Ishikawa (cell line): ENCODE measurements at regions not wholly inside any gene's neighbourhood (a gene's known extent, or its start where the extent isn't known, plus 50 kb on each side); places are given as distances from the start of the nearest gene placed in this dataset.

Experiments used
- CEBPB ChIP-seq: IDR thresholded peaks from 2 replicates; pipeline ENCODE4 v1.6.1; 2012
- CREB1 ChIP-seq: IDR thresholded peaks from 2 replicates; pipeline ENCODE4 v1.6.1; 2012; ENCODE audit warnings: low read depth
- EGR1 ChIP-seq: IDR thresholded peaks from 2 replicates; pipeline ENCODE4 v1.6.1; 2012
- EP300 ChIP-seq: IDR thresholded peaks from 2 replicates; pipeline ENCODE4 v1.6.1; 2012; ENCODE audit warnings: borderline replicate concordance
- FOXM1 ChIP-seq: IDR thresholded peaks from 2 replicates; pipeline ENCODE4 v1.6.1; 2012; ENCODE audit warnings: low read depth, borderline replicate concordance
- MAX ChIP-seq: IDR thresholded peaks from 2 replicates; pipeline ENCODE4 v1.6.1; 2012
- NFIC ChIP-seq: IDR thresholded peaks from 2 replicates; pipeline ENCODE4 v1.6.1; 2012
- RAD21 ChIP-seq: IDR thresholded peaks from 2 replicates; pipeline ENCODE4 v1.6.1; 2012; ENCODE audit warnings: low read depth
- REST ChIP-seq: IDR thresholded peaks from 2 replicates; pipeline ENCODE4 v1.6.1; 2012; ENCODE audit warnings: low read depth, mild to moderate bottlenecking
- TAF1 ChIP-seq: IDR thresholded peaks from 2 replicates; pipeline ENCODE4 v1.6.1; 2012; ENCODE audit warnings: low read depth, mild to moderate bottlenecking
- TCF12 ChIP-seq: IDR thresholded peaks from 2 replicates; pipeline ENCODE4 v1.6.1; 2012; ENCODE audit warnings: low read depth
- TEAD4 ChIP-seq: IDR thresholded peaks from 2 replicates; pipeline ENCODE4 v1.6.1; 2012
- USF1 ChIP-seq: IDR thresholded peaks from 2 replicates; pipeline ENCODE4 v1.6.1; 2012
- YY1 ChIP-seq: IDR thresholded peaks from 2 replicates; pipeline ENCODE4 v1.6.1; 2012; ENCODE audit warnings: low read depth
- ZBTB7A ChIP-seq: IDR thresholded peaks from 2 replicates; pipeline ENCODE4 v1.6.1; 2012; ENCODE audit warnings: low read depth

- TF ChIP-seq RAD21 (peak; percentile 49), EGR1 (peak; percentile 38; the same call in 1 of the 2 replicates), TEAD4 (no peak), TAF1 (no peak)
These were observed 68.6 kb upstream of the SEM1 start for GRCh38 chr7:96778263-96778662.

- TF ChIP-seq RAD21, result no peak
- TF ChIP-seq TCF12, result no peak
- TF ChIP-seq CREB1, result no peak
- TF ChIP-seq TEAD4, result no peak
- no peak for TF ChIP-seq USF1
- TF ChIP-seq MAX, result no peak
- no peak for TF ChIP-seq NFIC
- TF ChIP-seq EP300, result no peak
- TF ChIP-seq TAF1, result no peak
- TF ChIP-seq FOXM1, result no peak
- TF ChIP-seq CEBPB, result no peak
- TF ChIP-seq REST, result no peak
- TF ChIP-seq YY1, result no peak
- no peak for TF ChIP-seq EGR1
- TF ChIP-seq ZBTB7A, result no peak
These were observed 72.3 kb upstream of the SEM1 start for GRCh38 chr7:96781919-96782318.

- no peak for TF ChIP-seq EGR1
- no peak for TF ChIP-seq USF1
These were observed 75.0 kb upstream of the SEM1 start for GRCh38 chr7:96784597-96784996.

- TF ChIP-seq CREB1, result no peak
These were observed 76.8 kb upstream of the SEM1 start for GRCh38 chr7:96786261-96786997.

GRCh38 chr7:96786998-96787395, 77.4 kb upstream of the SEM1 start:
- TF ChIP-seq YY1 (no peak), TCF12 (no peak), ZBTB7A (no peak), EGR1 (no peak), MAX (no peak), RAD21 (no peak), NFIC (no peak), TAF1 (no peak)

GRCh38 chr7:96789914-96790313, 80.3 kb upstream of the SEM1 start:
- TF ChIP-seq USF1, result no peak

- TF ChIP-seq EGR1, result no peak
- TF ChIP-seq USF1, result no peak
- no peak for TF ChIP-seq EP300
- TF ChIP-seq TCF12, result no peak
- no peak for TF ChIP-seq MAX
- no peak for TF ChIP-seq NFIC
- TF ChIP-seq CEBPB, result no peak
- TF ChIP-seq TEAD4, result no peak
- TF ChIP-seq TAF1, result no peak
- TF ChIP-seq YY1, result no peak
- TF ChIP-seq RAD21, result no peak
These were observed 82.5 kb upstream of the SEM1 start for GRCh38 chr7:96792115-96792514.

- TF ChIP-seq RAD21 (no peak), EGR1 (no peak), USF1 (no peak), NFIC (no peak), TEAD4 (no peak), CREB1 (no peak), FOXM1 (no peak), CEBPB (no peak), REST (no peak), EP300 (no peak), TAF1 (no peak), ZBTB7A (no peak), YY1 (no peak), TCF12 (no peak), MAX (no peak)
These were observed 84.4 kb upstream of the SEM1 start for GRCh38 chr7:96794063-96794462.
